K562 (cell line): ENCODE measurements at regions not wholly inside any gene's neighbourhood (a gene's known extent, or its start where the extent isn't known, plus 50 kb on each side); places are given as distances from the start of the nearest gene placed in this dataset.
"Not testable (repeated sequence)": the region's sequence is repeated elsewhere in the genome, so short reads cannot be mapped to it uniquely, and the experiment has no call there.

Experiments
- ATAC-seq: fragments of 200-7000 bp; cut with Tn5 transposase; 3 replicates; pipeline ENCODE4 v1.9.1; 2020; ENCODE audit warnings: moderate library complexity
- BruUV-seq: library from RNA; stranded (reverse); fragments of 400-500 nt; replicated peaks from 2 replicates; lab custom pipeline; 2021; lab: Mats Ljungman, UMichigan
- CTCF ChIA-PET: fragments of 300-600 bp; formaldehyde crosslinking; extraction: SDS; loops from one replicate; lab custom pipeline; 2021; ENCODE audit warnings: low intra/inter-chr PET ratio; lab: Yijun Ruan, JAX
- POLR2A ChIA-PET: fragments of 300-600, 350-650 bp; sonication (Branson Sonifier 250); formaldehyde crosslinking; extraction: SDS; loops from one replicate; lab custom pipeline; 2021; ENCODE audit warnings: antibody characterized with exemption, inconsistent platforms; lab: Yijun Ruan, JAX
- DNase-seq, 4 experiments: peaks; one replicate each; pipeline versions ENCODE4 v3.0.0 to v3.0.0-alpha.2; 2011 to 2018; ENCODE audit warnings: low spot score in 3 of 4, mixed read lengths in 3 of 4; ENCODE audit errors: extremely low read depth in 1 of 4
- FAIRE-seq: peaks from 2 replicates; lab custom pipeline; 2011; peaks lifted over from hg19 to GRCh38; lab: Jason Lieb, UNC
- H2AFZ ChIP-seq: 2 replicates; pipeline ENCODE4 v1.6.0; 2011; ENCODE audit warnings: low read depth, low read length, control low read depth, inconsistent platforms
- H3K27ac ChIP-seq: fragments of 200-600 bp; 3 replicates; pipeline ENCODE4 v1.8.0; 2011; ENCODE audit warnings: low read depth, mild to moderate bottlenecking, control low read depth, inconsistent platforms, low read length, moderate library complexity, mixed read lengths; ENCODE audit errors: extremely low read depth
- H3K27me3 ChIP-seq, 2 experiments: fragments of 300-600 bp in 1 of 2; 2 replicates in 1 of 2; 3 replicates in 1 of 2; pipeline versions ENCODE4 v1.6.0 to v1.8.0; 2011; ENCODE audit warnings: inconsistent platforms in 2 of 2, low read length in 2 of 2, mild to moderate bottlenecking in 1 of 2, mixed read lengths in 1 of 2, moderate library complexity in 1 of 2; ENCODE audit not compliant: control insufficient read depth in 2 of 2, insufficient read depth in 2 of 2
- H3K36me3 ChIP-seq: fragments of 300-600 bp; 3 replicates; pipeline ENCODE4 v1.8.0; 2011; ENCODE audit warnings: mild to moderate bottlenecking, low read length, inconsistent platforms; ENCODE audit not compliant: control insufficient read depth, insufficient read depth
- H3K4me1 ChIP-seq, 2 experiments: fragments of 200-600 bp in 1 of 2; replicated peaks in 1 of 2; 2 replicates in 1 of 2; 3 replicates in 1 of 2; pipeline versions ENCODE4 v1.5.1 to v1.8.0; 2011; ENCODE audit warnings: inconsistent platforms in 2 of 2, low read length in 2 of 2, mild to moderate bottlenecking in 1 of 2, mixed read lengths in 1 of 2, moderate library complexity in 1 of 2; ENCODE audit not compliant: control insufficient read depth in 2 of 2, insufficient read depth in 2 of 2
- H3K4me2 ChIP-seq: 2 replicates; pipeline ENCODE4 v1.6.1; 2011; ENCODE audit warnings: low read length, control low read depth, inconsistent platforms, mixed read lengths; ENCODE audit not compliant: insufficient read depth
- H3K4me3 ChIP-seq: fragments of 200-600 bp; sonication (generic), shearing (Covaris generic); 2 replicates; pipeline ENCODE4 v1.5.1; 2016; ENCODE audit warnings: control low read depth, inconsistent platforms
- H3K79me2 ChIP-seq: fragments of 200-600 bp; 3 replicates; pipeline ENCODE4 v1.8.0; 2011; ENCODE audit warnings: low read length, inconsistent platforms; ENCODE audit not compliant: control insufficient read depth, insufficient read depth
- H3K9ac ChIP-seq, 2 experiments: 2 replicates each; pipeline versions ENCODE4 v1.6.0 to v1.6.1; 2011; ENCODE audit warnings: low read depth in 2 of 2, low read length in 2 of 2, control low read depth in 1 of 2, inconsistent platforms in 1 of 2, mild to moderate bottlenecking in 1 of 2, mixed read lengths in 1 of 2; ENCODE audit not compliant: insufficient read depth in 1 of 2
- H3K9me1 ChIP-seq: one replicate; pipeline ENCODE4 v1.6.0; 2011; ENCODE audit warnings: inconsistent platforms, mild to moderate bottlenecking, low read length, moderate library complexity; ENCODE audit not compliant: control insufficient read depth, insufficient read depth
- H3K9me3 ChIP-seq: replicated peaks from 2 replicates; pipeline ENCODE4 v1.5.1; 2011; ENCODE audit warnings: low read depth, low read length, inconsistent platforms; ENCODE audit not compliant: control insufficient read depth, insufficient read depth
- H4K20me1 ChIP-seq: replicated peaks from 2 replicates; pipeline ENCODE4 v1.6.1; 2011; ENCODE audit warnings: low read length, inconsistent platforms, mixed read lengths; ENCODE audit not compliant: control insufficient read depth, insufficient read depth
- CBX2 ChIP-seq: fragments of 200-600 bp; sonication (generic); IDR thresholded peaks from one replicate; pipeline ENCODE4 v1.6.1; 2012; ENCODE audit warnings: mild to moderate bottlenecking, low read length, inconsistent platforms; ENCODE audit not compliant: insufficient read depth, poor library complexity, severe bottlenecking
- HMG20A ChIP-seq: fragments of 450-650 bp; formaldehyde crosslinking; conservative IDR thresholded peaks from 2 replicates; pipeline ENCODE4 v1.4.0; 2020; ENCODE audit warnings: mild to moderate bottlenecking, mixed read lengths
- SNRNP70 ChIP-seq: fragments of 200-400 bp; formaldehyde crosslinking; optimal IDR thresholded peaks from 2 replicates; pipeline ENCODE3; 2017; ENCODE audit warnings: low read depth, low read length
- WGBS: fragments of 100-300 bp; shearing (Covaris generic); methylation state at CpG from one replicate; pipeline ENCODE4 v1.1.6; 2016; ENCODE audit warnings: low coverage, mixed read lengths; ENCODE audit not compliant: insufficient coverage; ENCODE audit errors: missing lambda C conversion rate; 5-methylcytosine and 5-hydroxymethylcytosine counted together
- in situ Hi-C: fragments of 300-500 bp; cut with MboI; formaldehyde crosslinking; loops from 4 replicates; pipeline ENCODE4 v1.15.0; 2018; ENCODE audit warnings: inconsistent platforms, mixed read lengths
- intact Hi-C: fragments of 100-400 bp; cut with micrococcal nuclease; formaldehyde crosslinking; loops from 2 replicates; pipeline ENCODE4 v1.14.2; 2022
- TF ChIP-seq, protein P1 (sequence below): fragments of 250-450 bp; sonication (Bioruptor Pico); IDR thresholded peaks from 2 replicates; pipeline ENCODE4 v1.5.0; 2021; ENCODE audit warnings: mild to moderate bottlenecking, moderate library complexity

DNA sequence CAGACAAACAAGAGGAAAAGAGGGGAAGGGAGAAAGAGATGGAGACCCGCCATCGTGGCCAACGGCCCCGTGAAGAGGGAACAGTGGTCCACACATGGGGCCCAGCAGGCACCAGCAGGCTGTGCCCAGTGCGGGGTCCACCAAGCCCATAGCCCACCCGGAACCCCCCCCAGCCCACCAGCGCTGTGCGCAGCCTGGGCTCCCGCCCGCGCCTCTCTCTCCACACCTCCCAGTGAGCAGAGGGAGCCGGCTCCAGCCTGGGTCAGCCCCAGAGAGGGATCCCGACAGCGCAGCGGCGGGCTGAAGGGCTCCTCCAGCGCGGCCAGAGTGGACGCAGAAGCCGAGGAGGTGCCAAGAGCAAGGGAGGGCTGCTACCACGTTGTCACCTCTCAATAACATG, 105.0 kb upstream of the TMTC1 start (continued):
- TF ChIP-seq, protein P1, sequence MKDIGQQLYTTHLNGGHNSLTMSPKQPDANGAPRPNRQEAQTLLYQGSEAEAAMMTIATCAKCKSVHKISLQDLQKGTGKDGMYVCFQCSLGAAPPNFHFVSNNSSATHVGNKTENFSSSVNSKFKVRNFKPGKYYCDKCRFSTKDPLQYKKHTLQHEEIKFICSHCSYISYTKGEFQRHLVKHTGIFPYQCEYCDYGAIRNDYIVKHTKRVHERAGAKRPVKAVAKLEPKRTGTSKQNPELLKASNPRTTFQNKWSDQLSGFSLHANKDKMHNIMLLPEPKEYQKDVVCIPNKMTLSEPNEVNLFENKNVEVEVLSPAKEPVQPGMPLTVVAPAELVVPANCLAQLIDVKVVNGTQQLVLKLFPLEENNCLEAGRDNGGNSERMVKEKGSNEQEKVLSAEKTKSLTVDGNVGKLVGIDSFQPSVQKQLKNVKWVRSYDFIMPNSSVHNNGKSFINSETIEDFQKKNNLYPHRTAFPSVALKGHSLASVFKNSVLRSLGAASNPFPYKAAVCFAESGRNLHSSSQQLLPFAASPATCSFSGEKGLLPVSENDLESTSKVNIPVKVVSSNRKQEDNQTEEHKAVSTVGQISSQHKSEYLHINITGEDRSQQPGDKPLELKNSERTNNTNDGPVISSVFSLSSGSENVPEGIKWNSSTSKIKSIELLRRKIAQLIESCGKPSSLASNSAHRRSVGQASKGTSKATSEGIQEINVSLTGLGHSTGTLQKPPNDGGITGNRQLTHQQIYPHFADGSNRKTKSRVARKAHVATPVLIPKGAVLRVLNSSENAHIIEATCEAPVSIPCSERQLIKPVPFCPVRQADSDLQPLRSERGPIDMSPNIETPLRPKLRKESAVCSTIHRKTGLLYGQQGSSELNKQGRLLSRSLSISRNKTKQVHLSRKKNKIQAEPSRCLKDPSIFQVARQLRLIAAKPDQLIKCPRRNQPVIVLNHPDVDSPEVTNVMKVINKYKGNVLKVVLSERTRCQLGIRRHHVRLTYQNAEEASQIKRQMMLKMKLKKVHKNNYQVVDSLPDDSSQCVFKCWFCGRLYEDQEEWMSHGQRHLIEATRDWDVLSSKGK (CRISPR knock-in tag) = no peak
- TF ChIP-seq HMG20A (CRISPR knock-in tag) = no peak
- TF ChIP-seq SNRNP70 = no peak
- no peak for TF ChIP-seq CBX2

DNA sequence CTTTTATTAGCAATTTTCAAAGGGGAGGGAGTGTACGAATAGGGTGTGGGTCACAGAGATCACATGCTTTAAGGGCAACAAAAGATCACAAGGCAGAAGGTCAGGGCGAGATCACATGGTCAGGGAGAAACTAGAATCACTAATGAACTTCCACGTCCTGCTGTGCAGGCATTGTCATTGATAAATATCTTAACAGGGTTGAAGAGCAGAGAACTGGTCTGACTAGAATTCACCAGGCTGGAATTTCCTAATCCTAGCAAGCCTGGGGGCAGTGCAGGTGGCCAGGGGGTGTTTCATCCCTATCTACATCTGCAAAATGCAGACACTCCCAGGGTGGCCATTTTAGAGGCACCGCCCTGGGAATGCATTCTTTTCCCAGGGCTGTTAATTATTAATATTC, 101.2 kb upstream of the TMTC1 start:
- ATAC-seq, H3K27me3 ChIP-seq, DNase-seq, in situ Hi-C loops, H3K9ac ChIP-seq, H3K9me1 ChIP-seq, FAIRE-seq, intact Hi-C loops, H3K4me2 ChIP-seq, H3K36me3 ChIP-seq, CTCF ChIA-PET, BruUV-seq, H3K4me3 ChIP-seq, H2AFZ ChIP-seq, H3K4me1 ChIP-seq, H3K27ac ChIP-seq, H4K20me1 ChIP-seq, H3K9me3 ChIP-seq, POLR2A ChIA-PET, H3K79me2 ChIP-seq: not testable (repeated sequence)
- WGBS = 0% methylated on average over 3 of the region's 4 CpGs
